ENCODE measurements at regions not wholly inside any gene's neighbourhood (a gene's known extent, or its start where the extent isn't known, plus 50 kb on each side); places are given as distances from the start of the nearest gene placed in this dataset.

DNA sequence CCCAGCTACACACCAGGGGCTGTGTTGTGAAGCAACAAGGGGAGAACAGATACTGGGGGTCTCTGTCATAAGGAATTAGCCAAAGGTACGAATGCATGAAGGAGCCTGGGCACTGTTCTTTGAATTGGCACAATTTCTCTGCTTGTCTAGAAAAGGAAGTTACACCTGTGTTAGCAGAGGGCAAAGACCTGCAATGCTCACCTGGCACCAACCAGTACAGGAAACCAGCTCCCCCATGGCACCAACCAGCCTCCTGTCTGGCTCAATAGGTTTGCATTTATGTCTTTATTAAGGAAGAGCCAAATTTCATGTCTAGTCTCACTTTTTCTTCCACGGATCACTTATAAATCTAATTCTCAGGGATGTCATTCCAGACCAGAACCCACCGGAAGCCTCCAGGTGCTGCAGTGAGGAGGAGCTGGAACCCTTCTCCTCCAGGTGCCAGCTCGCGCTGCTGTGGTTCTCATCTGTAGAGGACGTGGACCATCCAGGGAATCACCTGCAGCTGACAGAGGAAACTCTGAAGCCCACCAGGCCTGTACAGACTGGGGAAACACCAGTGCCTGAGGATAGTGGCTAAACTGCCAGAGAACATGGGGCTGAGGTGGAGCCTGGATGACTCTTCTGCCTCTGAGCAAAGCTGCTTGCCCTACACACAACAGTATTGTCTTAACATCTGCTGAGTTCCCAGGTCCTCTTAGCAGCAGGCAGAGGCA, 113.4 kb upstream of the TRIM2 start:
- no peak for TF ChIP-seq CTCF (IDR thresholded peaks at IDR 0.05)

DNA sequence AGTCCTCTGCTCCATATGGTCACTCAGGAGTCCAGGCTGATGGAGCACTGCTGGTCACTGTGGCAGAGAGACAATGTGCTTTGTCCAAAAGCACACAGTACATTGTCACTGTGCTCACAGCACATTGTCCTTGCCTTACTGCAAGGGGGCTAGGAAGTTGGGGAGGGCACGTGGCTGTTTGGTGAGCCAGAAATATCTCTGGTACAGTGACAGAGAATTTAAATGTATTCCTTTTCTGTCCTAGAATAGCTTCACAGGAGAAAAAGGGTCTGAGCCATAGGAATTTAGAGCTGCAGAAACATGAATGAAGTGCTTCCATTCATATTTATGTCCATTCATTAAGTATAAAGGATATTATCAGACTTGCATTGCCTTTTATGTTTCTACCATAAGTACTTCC, 110.8 kb upstream of the TRIM2 start:
- Histone ChIP-seq H3K4me3 (no peak overlapping the region), H3K27ac (no peak overlapping the region)
- no peak for DNase-seq (ENCODE audit: low spot score)
- no peak for TF ChIP-seq CTCF (IDR thresholded peaks at IDR 0.05)

More for the DNA sequence above, 113.4 kb upstream of the TRIM2 start:
- no peak for DNase-seq (ENCODE audit: low spot score)
- no peak overlapping the region for H3K27ac ChIP-seq
- no peak overlapping the region for H3K4me3 ChIP-seq

- no peak for TF ChIP-seq CTCF (IDR thresholded peaks at IDR 0.05)
- H3K27ac ChIP-seq: no peak overlapping the region
- DNase-seq (ENCODE audit: low spot score): no peak
- H3K4me3 ChIP-seq: no peak overlapping the region
Observed at GRCh38 chr4:153093802-153094201, 110.4 kb upstream of the TRIM2 start.

GRCh38 chr4:153094435-153094834, 109.8 kb upstream of the TRIM2 start:
- DNase-seq (ENCODE audit: low spot score): no peak
- Histone ChIP-seq H3K4me3 (no peak overlapping the region), H3K27ac (no peak overlapping the region)
- TF ChIP-seq CTCF (IDR thresholded peaks at IDR 0.05): no peak

DNA sequence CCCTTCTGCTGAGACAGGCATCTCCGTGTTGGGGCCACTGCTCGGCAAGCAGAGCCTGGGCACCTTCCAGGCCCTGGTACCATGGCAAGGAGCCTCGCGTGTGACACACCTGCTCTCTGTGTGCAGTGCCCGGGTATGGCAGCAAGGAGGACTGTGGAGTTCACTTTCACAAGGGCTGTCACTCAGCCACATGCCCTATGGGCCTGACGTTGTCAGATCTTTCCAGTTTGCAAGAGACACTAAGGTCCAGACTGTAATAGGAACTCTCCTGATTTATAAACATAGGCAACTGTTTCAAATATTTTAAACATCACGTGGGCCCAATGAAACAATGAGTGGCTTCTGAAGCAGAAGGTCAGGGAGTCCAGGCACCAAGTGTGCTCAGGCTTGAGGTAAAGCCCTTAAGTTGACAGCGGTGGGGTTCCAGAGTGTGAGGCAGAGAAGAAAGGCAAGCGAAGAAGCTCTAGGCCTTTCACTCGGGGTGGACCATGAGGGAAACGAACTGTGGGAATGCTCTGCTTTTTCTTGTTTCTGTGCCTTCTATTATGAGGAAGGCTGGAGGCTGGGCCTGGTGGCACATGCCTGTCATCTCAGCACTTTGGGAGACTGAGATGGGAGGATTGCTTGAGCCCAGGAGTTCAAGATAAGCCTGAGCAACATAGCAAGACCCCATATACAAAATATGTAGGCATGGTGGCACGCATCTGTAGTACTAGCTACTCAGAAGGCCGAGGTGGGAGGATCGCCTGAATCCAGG, 108.6 kb upstream of the TRIM2 start:
- no peak for DNase-seq (ENCODE audit: low spot score)
- Histone ChIP-seq H3K27ac (no peak overlapping the region), H3K4me3 (no peak overlapping the region)
- no peak for TF ChIP-seq CTCF (IDR thresholded peaks at IDR 0.05)

GRCh38 chr4:153096344-153096743, 107.9 kb upstream of the TRIM2 start:
- Histone ChIP-seq H3K4me3 (no peak overlapping the region), H3K27ac (no peak overlapping the region)
- no peak for TF ChIP-seq CTCF (IDR thresholded peaks at IDR 0.05)
- no peak for DNase-seq (ENCODE audit: low spot score)

- no peak for TF ChIP-seq CTCF (IDR thresholded peaks at IDR 0.05)
- no peak for DNase-seq (ENCODE audit: low spot score)
- no peak overlapping the region for H3K27ac ChIP-seq
- H3K4me3 ChIP-seq: no peak overlapping the region
Observed at GRCh38 chr4:153098427-153098826, 105.8 kb upstream of the TRIM2 start.

Data from coronary artery (tissue), 2 donors.